Smooth muscle cell (in vitro differentiated cells): ENCODE measurements at regions not wholly inside any gene's neighbourhood (a gene's known extent, or its start where the extent isn't known, plus 50 kb on each side); places are given as distances from the start of the nearest gene placed in this dataset.
A peak's percentile ranks its signal among the peaks of the same experiment; 100 is the strongest.

Source experiments
- DNase-seq: peaks from one replicate; lab custom pipeline; 2025; ENCODE audit not compliant: unreplicated experiment; lab: John Stamatoyannopoulos, UW
- H2AFZ ChIP-seq: fragments of 200-600 bp; sonication (generic); 2 replicates; pipeline ENCODE4 v1.6.0; 2016; ENCODE audit warnings: antibody characterized with exemption, low read depth, mild to moderate bottlenecking
- H3F3A ChIP-seq: fragments of 200-600 bp; sonication (generic); 2 replicates; pipeline ENCODE4 v1.6.0; 2017; ENCODE audit warnings: antibody characterized with exemption, low read depth
- H3K27ac ChIP-seq: fragments of 200-600 bp; sonication (generic); 2 replicates; pipeline ENCODE4 v1.5.1; 2016; ENCODE audit warnings: low read depth, mild to moderate bottlenecking
- H3K27me3 ChIP-seq: fragments of 200-600 bp; sonication (generic); 2 replicates; pipeline ENCODE4 v1.6.1; 2016; ENCODE audit warnings: low read depth, mild to moderate bottlenecking
- H3K36me3 ChIP-seq: fragments of 200-600 bp; sonication (generic); 2 replicates; pipeline ENCODE4 v1.5.1; 2016; ENCODE audit warnings: low read depth
- H3K4me1 ChIP-seq: fragments of 200-600 bp; sonication (generic); 2 replicates; pipeline ENCODE4 v1.5.1; 2016; ENCODE audit warnings: low read depth
- H3K4me2 ChIP-seq: fragments of 200-600 bp; sonication (generic); 2 replicates; pipeline ENCODE4 v1.6.0; 2016; ENCODE audit warnings: mild to moderate bottlenecking
- H3K4me3 ChIP-seq: fragments of 200-600 bp; sonication (generic); 2 replicates; pipeline ENCODE4 v1.5.1; 2016; ENCODE audit warnings: mild to moderate bottlenecking
- H3K79me2 ChIP-seq: fragments of 200-600 bp; sonication (generic); 2 replicates; pipeline ENCODE4 v1.6.0; 2016; ENCODE audit warnings: low read depth, mild to moderate bottlenecking
- H3K9ac ChIP-seq: fragments of 200-600 bp; sonication (generic); 2 replicates; pipeline ENCODE4 v1.6.0; 2016; ENCODE audit warnings: low read depth
- H3K9me3 ChIP-seq: fragments of 200-600 bp; sonication (generic); replicated peaks from 2 replicates; pipeline ENCODE4 v1.5.1; 2016; ENCODE audit warnings: low read depth
- H4K20me1 ChIP-seq: fragments of 200-600 bp; sonication (generic); 2 replicates; pipeline ENCODE4 v1.6.0; 2016; ENCODE audit warnings: low read depth
- CTCF ChIP-seq: fragments of 200-600 bp; sonication (generic); IDR thresholded peaks from 2 replicates; pipeline ENCODE4 v1.5.1; 2017; ENCODE audit warnings: borderline replicate concordance, mild to moderate bottlenecking, antibody characterized with exemption; ENCODE audit not compliant: insufficient read depth, poor library complexity, severe bottlenecking
- WGBS: methylation state at CpG from one replicate; pipeline ENCODE4 v1.1.7; 2016; ENCODE audit warnings: low lambda C conversion rate; 5-methylcytosine and 5-hydroxymethylcytosine counted together

GRCh38 chr2:106961328-106961727 lies 75.4 kb upstream of the ST6GAL2 start:
- peak overlapping the region; percentile 99 for H3K27ac ChIP-seq
- H3K36me3 ChIP-seq, result no peaks in the 10 kb centered on the region

GRCh38 chr2:106963156-106963555 lies 77.2 kb upstream of the ST6GAL2 start:
- H3K79me2 ChIP-seq, result no peaks in the 10 kb centered on the region
- DNase-seq, result no peak
- no peak overlapping the region for H3K9ac ChIP-seq
- H3K4me2 ChIP-seq, result no peak overlapping the region
- peaks cover 14% of the 10 kb centered on the region for H3F3A ChIP-seq
- H3K4me1 ChIP-seq, result peaks cover 1% of the 10 kb centered on the region
- no peak overlapping the region for H3K4me3 ChIP-seq
- WGBS, result 26% methylated on average over 1 of the region's 1 CpG
- no peak overlapping the region for H2AFZ ChIP-seq
- H4K20me1 ChIP-seq, result no peaks in the 10 kb centered on the region
- no peaks in the 10 kb centered on the region for H3K36me3 ChIP-seq
- H3K9me3 ChIP-seq, result no peaks in the 10 kb centered on the region
- peak overlapping the region; percentile 99 for H3K27ac ChIP-seq
- H3K27me3 ChIP-seq, result no peaks in the 10 kb centered on the region
- no peak for TF ChIP-seq CTCF

More at GRCh38 chr2:106961328-106961727, 75.4 kb upstream of the ST6GAL2 start:
- no peak for TF ChIP-seq CTCF
- peak overlapping the region; percentile 55 for H3K9ac ChIP-seq
- peaks cover 17% of the 10 kb centered on the region for H3K4me1 ChIP-seq
- no peak for DNase-seq
- no peak overlapping the region for H3K4me3 ChIP-seq
- no peaks in the 10 kb centered on the region for H4K20me1 ChIP-seq
- H2AFZ ChIP-seq, result no peak overlapping the region
- H3K4me2 ChIP-seq, result no peak overlapping the region
- H3K9me3 ChIP-seq, result no peaks in the 10 kb centered on the region
- H3K27me3 ChIP-seq, result no peaks in the 10 kb centered on the region
- no peaks in the 10 kb centered on the region for H3K79me2 ChIP-seq
- peaks cover 25% of the 10 kb centered on the region for H3F3A ChIP-seq
- 59% methylated on average over 3 of the region's 3 CpGs for WGBS

- H3K36me3 ChIP-seq, result no peaks in the 10 kb centered on the region
- H3K9me3 ChIP-seq, result no peaks in the 10 kb centered on the region
- no peaks in the 10 kb centered on the region for H4K20me1 ChIP-seq
- no peak overlapping the region for H3K4me3 ChIP-seq
- no peak for DNase-seq
- H3F3A ChIP-seq, result peaks cover 14% of the 10 kb centered on the region
- 89% methylated on average over 5 of the region's 5 CpGs for WGBS
- H3K9ac ChIP-seq, result no peak overlapping the region
- no peak for TF ChIP-seq CTCF
- no peaks in the 10 kb centered on the region for H3K79me2 ChIP-seq
- peak overlapping the region; percentile 99 for H3K27ac ChIP-seq
- H3K4me2 ChIP-seq, result no peak overlapping the region
- no peak overlapping the region for H2AFZ ChIP-seq
- no peaks in the 10 kb centered on the region for H3K27me3 ChIP-seq
- H3K4me1 ChIP-seq, result no peaks in the 10 kb centered on the region
These were observed 77.9 kb upstream of the ST6GAL2 start for GRCh38 chr2:106963893-106964292.

GRCh38 chr2:106965611-106966010 lies 79.6 kb upstream of the ST6GAL2 start:
- Histone ChIP-seq H3K79me2 (no peaks in the 10 kb centered on the region), H3K9me3 (no peaks in the 10 kb centered on the region), H3K27ac (peak overlapping the region; percentile 9), H3K27me3 (no peaks in the 10 kb centered on the region), H3K36me3 (no peaks in the 10 kb centered on the region), H4K20me1 (no peaks in the 10 kb centered on the region), H3K9ac (no peak overlapping the region), H3F3A (peaks cover 10% of the 10 kb centered on the region), H2AFZ (no peak overlapping the region), H3K4me3 (no peak overlapping the region), H3K4me2 (no peak overlapping the region), H3K4me1 (no peaks in the 10 kb centered on the region)
- 40% methylated on average over 3 of the region's 3 CpGs for WGBS
- no peak for TF ChIP-seq CTCF
- DNase-seq, result no peak
